Jurkat, Clone E6-1 (cell line): ENCODE measurements at regions not wholly inside any gene's neighbourhood (a gene's known extent, or its start where the extent isn't known, plus 50 kb on each side); places are given as distances from the start of the nearest gene placed in this dataset.
"Not testable (repeated sequence)": the region's sequence is repeated elsewhere in the genome, so short reads cannot be mapped to it uniquely, and the experiment has no call there.

Experiments used
- DNase-seq: peaks from one replicate; pipeline ENCODE4 v3.0.0-alpha.2; 2011; ENCODE audit warnings: low read depth, low spot score
- H3K4me3 ChIP-seq: 2 replicates; pipeline ENCODE4 v1.5.1; 2011; ENCODE audit warnings: mild to moderate bottlenecking, low read length, control low read depth, moderate library complexity

GRCh38 chr9:36521148-36521547, 51.5 kb upstream of the MELK start:
- no peak for DNase-seq
- H3K4me3 ChIP-seq, result no peak overlapping the region

- H3K4me3 ChIP-seq, result no peak overlapping the region
- no peak for DNase-seq
These were observed 55.6 kb upstream of the MELK start for GRCh38 chr9:36517131-36517530.

- peak; percentile 52 for DNase-seq
- H3K4me3 ChIP-seq, result no peak overlapping the region
These were observed 68.5 kb upstream of the MELK start for GRCh38 chr9:36504156-36504555.

GRCh38 chr9:36503172-36504088, 69.3 kb upstream of the MELK start:
- H3K4me3 ChIP-seq, result no peak overlapping the region
- no peak for DNase-seq

- no peak overlapping the region for H3K4me3 ChIP-seq
- no peak for DNase-seq
These were observed 71.0 kb upstream of the MELK start for GRCh38 chr9:36501727-36502126.

GRCh38 chr9:36500931-36501330, 71.8 kb upstream of the MELK start:
- not testable (repeated sequence) for DNase-seq, H3K4me3 ChIP-seq

GRCh38 chr9:36499174-36499890, 73.4 kb upstream of the MELK start:
- no peak for DNase-seq
- H3K4me3 ChIP-seq, result no peak overlapping the region

- DNase-seq, H3K4me3 ChIP-seq: not testable (repeated sequence)
These were observed 79.1 kb upstream of the MELK start for GRCh38 chr9:36493564-36493963.

GRCh38 chr9:36492865-36493264, 79.8 kb upstream of the MELK start:
- peak; percentile 84 for DNase-seq
- peak overlapping the region; percentile 28 for H3K4me3 ChIP-seq

GRCh38 chr9:36489453-36489852, 83.2 kb upstream of the MELK start:
- H3K4me3 ChIP-seq, result no peak overlapping the region
- no peak for DNase-seq

- H3K4me3 ChIP-seq, result peak overlapping the region; percentile 75
- no peak for DNase-seq
These were observed 84.3 kb upstream of the MELK start for GRCh38 chr9:36488389-36488756.

- DNase-seq, result peak; percentile 78
These were observed 85.0 kb upstream of the MELK start for GRCh38 chr9:36487482-36488388.

GRCh38 chr9:36486933-36487481, 85.7 kb upstream of the MELK start:
- peak; percentile 52 for DNase-seq
- peak overlapping the region; percentile 61 for H3K4me3 ChIP-seq

More at GRCh38 chr9:36487482-36488388, 85.0 kb upstream of the MELK start:
- H3K4me3 ChIP-seq, result peak overlapping the region; percentile 75

GRCh38 chr9:36486329-36486932, 86.3 kb upstream of the MELK start:
- peak overlapping the region; percentile 61 for H3K4me3 ChIP-seq
- no peak for DNase-seq

GRCh38 chr9:36485647-36486328, 85.7 kb upstream of the RNF38 start:
- peak overlapping the region; percentile 61; the same call in 1 of the 2 replicates for H3K4me3 ChIP-seq
- no peak for DNase-seq

- no peak for DNase-seq
- H3K4me3 ChIP-seq, result no peak overlapping the region
These were observed 84.1 kb upstream of the RNF38 start for GRCh38 chr9:36484124-36484523.

GRCh38 chr9:36479101-36479500, 79.0 kb upstream of the RNF38 start:
- DNase-seq, result no peak
- H3K4me3 ChIP-seq, result no peak overlapping the region

- H3K4me3 ChIP-seq, result no peak overlapping the region
These were observed 71.3 kb upstream of the RNF38 start for GRCh38 chr9:36471359-36471758.

More at GRCh38 chr9:36471359-36471758, 71.3 kb upstream of the RNF38 start:
- DNase-seq, result no peak
